ENCODE measurements at regions not wholly inside any gene's neighbourhood (a gene's known extent, or its start where the extent isn't known, plus 50 kb on each side); places are given as distances from the start of the nearest gene placed in this dataset.
"Not testable (repeated sequence)": the region's sequence is repeated elsewhere in the genome, so short reads cannot be mapped to it uniquely, and the experiment has no call there.

- not testable (repeated sequence) for TF ChIP-seq TAF1 (CRISPR knock-in tag; IDR thresholded peaks at IDR 0.05); LBX2 (CRISPR knock-in tag; IDR thresholded peaks at IDR 0.05; ENCODE audit: borderline replicate concordance); CTCF (CRISPR knock-in tag; IDR thresholded peaks at IDR 0.05); ZNF12 (CRISPR knock-in tag; IDR thresholded peaks at IDR 0.05); REST (IDR thresholded peaks at IDR 0.05; ENCODE audit: borderline replicate concordance in 1 of 2, low read depth in 1 of 2, low read length in 2 of 2); PBX2 (CRISPR knock-in tag; IDR thresholded peaks at IDR 0.05); NPAS2 (CRISPR knock-in tag; IDR thresholded peaks at IDR 0.05; ENCODE audit: borderline replicate concordance); MAFK (conservative IDR thresholded peaks at IDR 0.05 in 1 of 2, IDR thresholded peaks at IDR 0.05 in 1 of 2; ENCODE audit: low read length in 2 of 2); POLR2A (IDR thresholded peaks at IDR 0.05; ENCODE audit: insufficient read depth in 1 of 2, low read depth in 2 of 2, low read length in 2 of 2); JUND (CRISPR knock-in tag; IDR thresholded peaks at IDR 0.05); ZNF207 (IDR thresholded peaks at IDR 0.05; ENCODE audit: borderline replicate concordance)
- TF ChIP-seq, protein P1, sequence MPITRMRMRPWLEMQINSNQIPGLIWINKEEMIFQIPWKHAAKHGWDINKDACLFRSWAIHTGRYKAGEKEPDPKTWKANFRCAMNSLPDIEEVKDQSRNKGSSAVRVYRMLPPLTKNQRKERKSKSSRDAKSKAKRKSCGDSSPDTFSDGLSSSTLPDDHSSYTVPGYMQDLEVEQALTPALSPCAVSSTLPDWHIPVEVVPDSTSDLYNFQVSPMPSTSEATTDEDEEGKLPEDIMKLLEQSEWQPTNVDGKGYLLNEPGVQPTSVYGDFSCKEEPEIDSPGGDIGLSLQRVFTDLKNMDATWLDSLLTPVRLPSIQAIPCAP (CRISPR knock-in tag; IDR thresholded peaks at IDR 0.05; ENCODE audit: low read depth), result not testable (repeated sequence)
Observed at GRCh38 chr2:87476223-87476872, 271.5 kb upstream of the PLGLB2 start.
